HEK293T (cell line): ENCODE measurements at regions not wholly inside any gene's neighbourhood (a gene's known extent, or its start where the extent isn't known, plus 50 kb on each side); places are given as distances from the start of the nearest gene placed in this dataset.

Source experiments
- CTCF ChIA-PET: fragments of 350-600 bp; formaldehyde crosslinking; extraction: SDS; loops from one replicate; lab custom pipeline; 2021; ENCODE audit warnings: antibody characterized with exemption, inconsistent platforms; lab: Yijun Ruan, JAX
- POLR2A ChIA-PET: fragments of 350-600 bp; formaldehyde crosslinking; extraction: SDS; loops from one replicate; lab custom pipeline; 2020; ENCODE audit warnings: antibody characterized with exemption, inconsistent platforms; lab: Yijun Ruan, JAX
- DNase-seq: peaks from one replicate; pipeline ENCODE4 v3.0.0; 2012; ENCODE audit warnings: mixed read lengths; ENCODE audit errors: extremely low spot score
- ARNT ChIP-seq: fragments of 450-650 bp; IDR thresholded peaks from 2 replicates; pipeline ENCODE4 v1.6.1; 2017; ENCODE audit warnings: mild to moderate bottlenecking
- BHLHE40 ChIP-seq: fragments of 450-650 bp; IDR thresholded peaks from 2 replicates; pipeline ENCODE4 v1.6.1; 2016; ENCODE audit warnings: mild to moderate bottlenecking, moderate library complexity, borderline replicate concordance
- CTBP1 ChIP-seq: fragments of 450-650 bp; IDR thresholded peaks from 2 replicates; pipeline ENCODE4 v1.6.1; 2016; ENCODE audit warnings: borderline replicate concordance
- ELF4 ChIP-seq: fragments of 450-650 bp; IDR thresholded peaks from 2 replicates; pipeline ENCODE4 v1.6.1; 2017; ENCODE audit warnings: antibody characterized with exemption
- FOXA1 ChIP-seq: fragments of 450-650 bp; IDR thresholded peaks from 2 replicates; pipeline ENCODE4 v1.6.1; 2016; ENCODE audit warnings: mild to moderate bottlenecking
- FOXK2 ChIP-seq: fragments of 450-650 bp; IDR thresholded peaks from 2 replicates; pipeline ENCODE4 v1.6.1; 2016; ENCODE audit warnings: mild to moderate bottlenecking
- FOXM1 ChIP-seq: fragments of 450-650 bp; IDR thresholded peaks from 2 replicates; pipeline ENCODE4 v1.6.1; 2017; ENCODE audit warnings: mild to moderate bottlenecking, borderline replicate concordance
- HDGF ChIP-seq: fragments of 450-650 bp; IDR thresholded peaks from 2 replicates; pipeline ENCODE4 v1.6.1; 2017; ENCODE audit warnings: antibody characterized with exemption, borderline replicate concordance
- L3MBTL2 ChIP-seq: fragments of 450-650 bp; conservative IDR thresholded peaks from 2 replicates; pipeline ENCODE4 v1.6.1; 2016; ENCODE audit warnings: mild to moderate bottlenecking
- LEF1 ChIP-seq: fragments of 450-650 bp; IDR thresholded peaks from 2 replicates; pipeline ENCODE4 v1.6.1; 2017; ENCODE audit warnings: mild to moderate bottlenecking, borderline replicate concordance
- NFRKB ChIP-seq: fragments of 450-650 bp; IDR thresholded peaks from 2 replicates; pipeline ENCODE4 v1.6.1; 2016; ENCODE audit warnings: mild to moderate bottlenecking, moderate library complexity
- SP1 ChIP-seq: fragments of 450-650 bp; IDR thresholded peaks from 2 replicates; pipeline ENCODE4 v1.6.1; 2017
- SUZ12 ChIP-seq: fragments of 450-650 bp; IDR thresholded peaks from 2 replicates; pipeline ENCODE4 v1.6.1; 2016; ENCODE audit warnings: mild to moderate bottlenecking
- TARDBP ChIP-seq: fragments of 450-650 bp; IDR thresholded peaks from 2 replicates; pipeline ENCODE4 v1.6.1; 2016
- ZNF384 ChIP-seq: fragments of 450-650 bp; IDR thresholded peaks from 2 replicates; pipeline ENCODE4 v1.6.1; 2016
- TF ChIP-seq, protein P1 (sequence below): fragments of 450-650 bp; IDR thresholded peaks from 2 replicates; pipeline ENCODE4 v1.6.1; 2016

DNA sequence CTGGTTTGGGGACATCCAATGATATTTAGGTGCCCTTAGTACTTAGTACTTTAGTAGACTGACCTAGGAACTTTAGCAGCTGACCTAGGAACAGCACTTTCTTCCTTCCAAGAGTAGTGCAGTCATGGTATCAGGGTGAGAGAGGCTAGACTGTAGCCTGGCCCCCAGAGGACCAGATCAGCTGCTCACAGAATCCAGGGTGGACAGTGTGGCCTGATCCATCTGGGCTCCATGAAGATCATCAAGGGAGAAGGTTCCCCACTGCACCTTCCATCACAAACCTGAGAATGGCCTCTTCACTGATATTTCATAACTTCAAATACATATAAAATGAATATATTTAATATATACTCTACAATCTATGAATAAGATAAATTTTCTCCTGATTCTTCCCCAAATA lies 59.0 kb upstream of the TLR3 start:
- DNase-seq = no peak
- CTCF ChIA-PET = interaction anchor here (0.6 kb wide), 1 partner anchor 11 kb away, joined by 5 read pairs; no protein-coding TSS in a partner anchor
- POLR2A ChIA-PET = no interaction called here
- no peak for TF ChIP-seq NFRKB
- TF ChIP-seq, protein P1, sequence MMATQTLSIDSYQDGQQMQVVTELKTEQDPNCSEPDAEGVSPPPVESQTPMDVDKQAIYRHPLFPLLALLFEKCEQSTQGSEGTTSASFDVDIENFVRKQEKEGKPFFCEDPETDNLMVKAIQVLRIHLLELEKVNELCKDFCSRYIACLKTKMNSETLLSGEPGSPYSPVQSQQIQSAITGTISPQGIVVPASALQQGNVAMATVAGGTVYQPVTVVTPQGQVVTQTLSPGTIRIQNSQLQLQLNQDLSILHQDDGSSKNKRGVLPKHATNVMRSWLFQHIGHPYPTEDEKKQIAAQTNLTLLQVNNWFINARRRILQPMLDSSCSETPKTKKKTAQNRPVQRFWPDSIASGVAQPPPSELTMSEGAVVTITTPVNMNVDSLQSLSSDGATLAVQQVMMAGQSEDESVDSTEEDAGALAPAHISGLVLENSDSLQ = no peak
- TF ChIP-seq ARNT = no peak
- TF ChIP-seq LEF1 = no peak
- no peak for TF ChIP-seq L3MBTL2
- no peak for TF ChIP-seq FOXK2
- TF ChIP-seq ZNF384 = no peak
- no peak for TF ChIP-seq BHLHE40
- TF ChIP-seq FOXA1 = no peak
- no peak for TF ChIP-seq HDGF
- TF ChIP-seq ELF4 = no peak
- no peak for TF ChIP-seq SP1
- no peak for TF ChIP-seq TARDBP
- TF ChIP-seq FOXM1 = no peak
- TF ChIP-seq CTBP1 = no peak
- TF ChIP-seq SUZ12 = no peak

DNA sequence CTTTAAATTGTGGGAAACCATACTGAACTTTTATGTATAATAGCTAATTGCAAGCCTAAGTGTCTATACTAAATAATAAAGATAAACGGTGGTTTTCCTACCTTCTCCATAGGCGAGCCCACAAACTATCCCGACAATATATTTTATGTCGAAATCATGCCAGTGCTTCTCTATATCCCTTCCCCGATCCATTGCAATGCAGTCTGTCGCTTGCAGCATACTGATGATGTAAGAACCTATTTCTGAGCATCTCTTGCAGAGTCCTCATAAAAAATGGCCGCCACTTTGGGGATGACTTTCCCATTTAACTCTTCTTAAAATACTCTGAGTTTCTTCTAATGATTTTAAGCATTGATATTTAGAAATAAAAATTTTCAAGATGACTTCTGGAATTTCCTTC lies 58.1 kb upstream of the TLR3 start:
- CTCF ChIA-PET = no interaction called here

DNA sequence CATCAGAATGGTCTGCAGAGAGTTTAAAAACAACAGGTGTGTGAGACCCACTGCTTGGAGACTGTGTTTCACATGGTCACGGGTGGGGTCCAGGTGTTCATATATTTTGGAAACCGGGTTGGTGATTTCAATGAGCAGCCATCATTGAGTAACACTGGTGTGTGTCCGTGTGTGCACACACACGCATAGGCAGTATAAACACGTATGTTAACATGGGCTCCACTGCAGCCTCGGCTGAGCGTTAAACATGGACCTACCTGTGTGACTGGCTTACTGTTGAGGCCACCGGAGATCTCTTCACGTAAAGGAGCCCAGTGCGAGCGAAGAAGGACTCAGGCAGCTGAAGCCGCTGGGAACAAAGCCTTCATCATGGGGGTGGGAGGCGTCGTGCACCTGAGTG lies 56.9 kb upstream of the TLR3 start:
- ChIA-PET CTCF (no interaction called here), POLR2A (no interaction called here)
- no peak for DNase-seq
- no peak for TF ChIP-seq ELF4
- TF ChIP-seq ARNT = no peak
- no peak for TF ChIP-seq FOXA1
- TF ChIP-seq BHLHE40 = no peak
- no peak for TF ChIP-seq TARDBP
- TF ChIP-seq L3MBTL2 = no peak
- TF ChIP-seq SP1 = no peak
- TF ChIP-seq HDGF = no peak
- no peak for TF ChIP-seq FOXM1
- TF ChIP-seq ZNF384 = no peak
- no peak for TF ChIP-seq FOXK2
- no peak for TF ChIP-seq LEF1

More for the DNA sequence above, 58.1 kb upstream of the TLR3 start:
- no peak for TF ChIP-seq L3MBTL2
- no peak for TF ChIP-seq HDGF
- no peak for TF ChIP-seq LEF1
- TF ChIP-seq TARDBP = no peak
- TF ChIP-seq FOXM1 = no peak
- TF ChIP-seq NFRKB = no peak
- TF ChIP-seq CTBP1 = no peak
- no peak for TF ChIP-seq SP1
- no peak for TF ChIP-seq BHLHE40
- TF ChIP-seq ELF4 = no peak
- no peak for TF ChIP-seq FOXA1
- TF ChIP-seq FOXK2 = no peak
- no peak for TF ChIP-seq ZNF384
- no peak for TF ChIP-seq ARNT
- TF ChIP-seq, protein P1 = no peak
- no peak for TF ChIP-seq SUZ12
- no peak for DNase-seq
- POLR2A ChIA-PET = no interaction called here

DNA sequence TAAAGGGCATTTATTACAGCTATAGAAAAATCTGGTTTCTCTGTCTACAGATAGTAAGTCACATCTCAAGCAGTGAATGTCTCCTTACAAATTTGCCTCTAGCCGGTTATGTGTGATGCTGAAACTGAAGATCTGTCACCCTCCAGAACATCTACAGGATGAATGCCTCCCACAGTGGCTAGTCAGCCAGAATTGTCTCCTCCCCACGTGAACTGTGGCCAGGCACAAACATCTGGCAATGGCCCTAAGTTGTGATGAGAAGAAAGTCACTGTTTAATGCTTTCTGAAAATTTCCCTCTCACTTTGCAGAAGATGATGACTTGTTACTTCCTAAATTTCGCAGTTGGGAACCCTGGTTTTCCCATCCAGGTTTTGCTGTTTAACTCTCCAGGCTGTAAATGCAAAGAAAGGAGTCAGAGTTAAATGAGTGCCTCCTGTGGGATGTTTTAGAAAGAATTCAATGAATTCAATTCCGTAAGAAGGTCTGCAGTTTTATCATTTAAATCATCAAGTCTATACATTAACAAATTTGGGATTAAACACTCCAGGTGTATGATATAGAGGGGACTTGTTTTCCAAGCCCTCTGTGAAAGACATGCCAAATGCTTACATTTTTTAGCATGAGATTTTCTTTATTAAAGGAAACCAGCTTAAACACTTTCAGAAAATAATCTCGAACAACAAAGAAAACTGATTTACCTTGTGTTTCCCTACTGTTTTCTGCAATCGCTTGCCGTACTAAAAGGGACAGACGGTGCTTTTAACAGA lies 55.4 kb upstream of the TLR3 start:
- POLR2A ChIA-PET = no interaction called here

DNA sequence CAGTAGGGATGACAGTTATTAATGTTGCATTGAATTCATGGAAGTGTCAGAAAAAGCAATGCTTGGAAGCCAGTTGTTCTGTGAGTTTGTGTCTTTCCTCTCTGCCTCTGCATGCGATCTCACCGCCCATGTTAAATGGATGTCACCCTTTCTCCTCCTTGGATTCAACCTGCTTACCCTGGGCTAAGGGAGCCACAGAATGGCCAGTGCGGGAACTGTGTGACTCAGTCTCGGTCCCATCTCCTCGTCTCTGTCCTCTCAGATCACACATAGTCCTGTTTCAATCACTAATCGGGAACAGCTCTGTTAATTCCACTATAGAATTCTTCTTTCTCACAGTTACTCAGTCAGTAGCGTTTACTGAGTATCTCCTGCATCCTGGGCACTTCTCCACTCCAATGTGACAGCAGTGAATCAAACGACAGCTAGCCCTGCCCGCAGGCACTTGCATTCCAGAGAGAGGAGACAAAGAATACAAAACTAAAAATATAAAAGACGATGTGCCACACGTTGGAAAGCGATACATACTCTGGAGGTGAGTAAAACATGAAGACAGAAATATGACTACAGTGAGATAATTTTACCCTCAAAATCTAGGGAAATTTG lies 53.6 kb upstream of the TLR3 start:
- DNase-seq = no peak
- TF ChIP-seq, protein P1 = no peak
- no peak for TF ChIP-seq HDGF
- TF ChIP-seq FOXA1 = no peak
- TF ChIP-seq L3MBTL2 = no peak
- no peak for TF ChIP-seq NFRKB
- TF ChIP-seq SUZ12 = no peak
- no peak for TF ChIP-seq FOXK2
- TF ChIP-seq BHLHE40 = no peak
- TF ChIP-seq SP1 = no peak
- TF ChIP-seq CTBP1 = no peak
- no peak for TF ChIP-seq ELF4
- no peak for TF ChIP-seq ZNF384
- no peak for TF ChIP-seq LEF1
- TF ChIP-seq ARNT = no peak
- no peak for TF ChIP-seq TARDBP
- no peak for TF ChIP-seq FOXM1
- CTCF ChIA-PET = no interaction called here
- POLR2A ChIA-PET = interaction anchor here (1.3 kb wide), 1 partner anchor 8 kb away, joined by 3 read pairs; no protein-coding TSS in a partner anchor

More for the DNA sequence above, 55.4 kb upstream of the TLR3 start:
- no peak for DNase-seq
- CTCF ChIA-PET = no interaction called here
- TF ChIP-seq L3MBTL2 = no peak
- no peak for TF ChIP-seq FOXK2
- no peak for TF ChIP-seq SUZ12
- TF ChIP-seq BHLHE40 = no peak
- no peak for TF ChIP-seq SP1
- no peak for TF ChIP-seq FOXM1
- TF ChIP-seq NFRKB = no peak
- no peak for TF ChIP-seq ELF4
- TF ChIP-seq ARNT = no peak
- TF ChIP-seq CTBP1 = no peak
- TF ChIP-seq, protein P1 = no peak
- TF ChIP-seq LEF1 = no peak
- TF ChIP-seq TARDBP = no peak
- no peak for TF ChIP-seq FOXA1
- no peak for TF ChIP-seq ZNF384
